D721Med (cell line): ENCODE measurements at regions not wholly inside any gene's neighbourhood (a gene's known extent, or its start where the extent isn't known, plus 50 kb on each side); places are given as distances from the start of the nearest gene placed in this dataset.
"Not testable (repeated sequence)": the region's sequence is repeated elsewhere in the genome, so short reads cannot be mapped to it uniquely, and the experiment has no call there.

Experiments
- DNase-seq: peaks from one replicate; pipeline ENCODE4 v3.0.0; 2011; ENCODE audit warnings: low spot score; ENCODE audit not compliant: insufficient read length
- FAIRE-seq: peaks from 2 replicates; lab custom pipeline; 2011; peaks lifted over from hg19 to GRCh38; lab: Jason Lieb, UNC
- TF ChIP-seq, protein P1 (sequence below): IDR thresholded peaks from 2 replicates; pipeline ENCODE4 v1.5.1; 2012; ENCODE audit warnings: mild to moderate bottlenecking, control low read depth; ENCODE audit not compliant: insufficient read depth; ENCODE audit errors: missing control alignments

DNA sequence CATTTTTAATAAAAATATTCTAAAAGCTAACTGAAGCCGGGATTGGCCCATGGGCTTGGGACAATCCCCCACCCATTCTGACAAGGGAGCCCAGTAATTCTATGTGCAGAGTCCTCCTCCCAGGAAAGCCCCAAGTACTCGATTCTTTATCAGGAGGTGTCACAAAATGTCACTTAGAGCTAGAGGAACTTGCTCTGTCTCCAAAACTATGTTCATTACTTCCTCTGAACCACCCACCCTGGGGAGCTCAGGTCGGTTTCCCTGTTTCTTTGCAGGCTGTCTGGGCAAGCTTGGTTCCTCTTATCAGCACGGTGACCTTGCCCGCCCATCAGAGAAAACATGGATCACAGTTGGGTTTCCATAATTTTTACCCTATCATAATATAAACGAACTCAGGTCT lies 430.6 kb upstream of the ID2 start:
- TF ChIP-seq, protein P1, sequence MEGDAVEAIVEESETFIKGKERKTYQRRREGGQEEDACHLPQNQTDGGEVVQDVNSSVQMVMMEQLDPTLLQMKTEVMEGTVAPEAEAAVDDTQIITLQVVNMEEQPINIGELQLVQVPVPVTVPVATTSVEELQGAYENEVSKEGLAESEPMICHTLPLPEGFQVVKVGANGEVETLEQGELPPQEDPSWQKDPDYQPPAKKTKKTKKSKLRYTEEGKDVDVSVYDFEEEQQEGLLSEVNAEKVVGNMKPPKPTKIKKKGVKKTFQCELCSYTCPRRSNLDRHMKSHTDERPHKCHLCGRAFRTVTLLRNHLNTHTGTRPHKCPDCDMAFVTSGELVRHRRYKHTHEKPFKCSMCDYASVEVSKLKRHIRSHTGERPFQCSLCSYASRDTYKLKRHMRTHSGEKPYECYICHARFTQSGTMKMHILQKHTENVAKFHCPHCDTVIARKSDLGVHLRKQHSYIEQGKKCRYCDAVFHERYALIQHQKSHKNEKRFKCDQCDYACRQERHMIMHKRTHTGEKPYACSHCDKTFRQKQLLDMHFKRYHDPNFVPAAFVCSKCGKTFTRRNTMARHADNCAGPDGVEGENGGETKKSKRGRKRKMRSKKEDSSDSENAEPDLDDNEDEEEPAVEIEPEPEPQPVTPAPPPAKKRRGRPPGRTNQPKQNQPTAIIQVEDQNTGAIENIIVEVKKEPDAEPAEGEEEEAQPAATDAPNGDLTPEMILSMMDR, result no peak
- DNase-seq (no peak), FAIRE-seq (no peak)

DNA sequence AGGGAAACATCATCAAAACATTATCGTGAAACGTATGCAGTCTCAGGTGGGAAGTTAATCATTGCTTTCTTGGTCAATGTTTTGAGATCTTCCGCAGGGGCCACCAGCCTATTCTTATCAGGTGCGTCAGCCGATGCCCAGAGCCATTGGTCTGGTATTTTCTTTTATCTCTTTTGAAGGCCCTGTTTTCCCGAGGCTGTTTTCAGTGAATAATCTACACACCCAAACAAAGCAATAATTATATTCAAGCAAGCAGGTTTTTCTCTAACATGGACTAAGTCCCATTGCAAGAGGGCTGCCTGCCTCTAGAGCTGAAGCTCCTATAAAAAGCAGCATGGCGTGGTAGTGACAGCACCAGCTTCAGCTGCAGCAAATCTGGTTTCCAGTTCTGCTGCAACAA lies 430.0 kb upstream of the ID2 start:
- no peak for DNase-seq
- TF ChIP-seq, protein P1, result no peak
- no peak for FAIRE-seq

DNA sequence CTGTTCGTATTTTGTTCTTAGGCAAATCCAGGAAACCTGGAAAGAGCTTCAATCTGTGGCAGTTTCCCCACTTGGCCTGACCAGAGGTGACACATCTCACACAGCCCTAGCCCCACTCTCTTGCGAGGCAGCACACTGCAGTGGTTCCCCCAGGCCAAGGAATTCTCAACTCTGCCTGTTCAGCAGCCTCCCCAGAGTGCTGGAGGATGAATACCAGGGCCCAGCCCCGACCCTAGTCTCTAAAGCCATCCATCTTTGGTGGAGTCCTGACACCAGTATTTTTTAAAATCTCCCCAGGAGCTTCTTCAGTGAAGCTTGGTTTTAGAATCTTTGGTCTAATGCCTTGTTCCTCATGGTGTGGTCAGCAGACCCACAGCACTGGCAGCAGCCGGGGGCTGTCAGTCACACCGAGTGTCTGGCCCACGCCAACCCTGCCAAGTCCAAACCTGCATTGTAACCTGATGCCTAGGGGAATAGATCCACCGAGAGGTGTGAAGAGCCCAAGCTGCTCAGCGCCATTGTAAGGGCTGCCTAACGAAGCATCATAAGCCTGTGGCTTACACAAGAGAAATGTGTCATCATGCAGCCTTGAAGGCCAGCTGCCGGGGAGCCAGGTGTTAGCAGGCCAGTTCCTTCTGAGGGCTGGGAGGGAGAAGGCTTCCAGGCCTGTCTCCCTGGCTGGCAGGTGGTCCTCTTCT lies 428.7 kb upstream of the ID2 start:
- FAIRE-seq, result no peak
- no peak for DNase-seq
- TF ChIP-seq, protein P1, result no peak

DNA sequence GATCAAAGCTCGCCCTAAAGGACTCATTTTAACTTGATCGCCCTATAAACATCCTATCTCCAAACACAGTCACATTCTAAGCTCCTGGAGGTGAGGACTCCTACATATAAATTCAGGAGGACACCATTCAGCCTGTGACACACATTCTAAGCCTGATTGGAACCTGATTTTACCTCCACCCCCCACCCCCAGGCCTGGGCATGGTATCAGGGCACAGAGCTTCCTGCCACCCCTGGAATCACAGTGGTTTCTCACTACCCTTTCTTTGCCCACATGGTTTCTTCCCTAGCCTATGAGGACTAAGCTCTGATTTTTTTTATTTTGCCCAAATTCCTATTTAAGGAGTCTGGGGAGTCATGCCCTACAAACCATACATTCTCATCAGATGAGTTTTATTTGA lies 428.1 kb upstream of the ID2 start:
- no peak for FAIRE-seq
- TF ChIP-seq, protein P1, result no peak
- no peak for DNase-seq

DNA sequence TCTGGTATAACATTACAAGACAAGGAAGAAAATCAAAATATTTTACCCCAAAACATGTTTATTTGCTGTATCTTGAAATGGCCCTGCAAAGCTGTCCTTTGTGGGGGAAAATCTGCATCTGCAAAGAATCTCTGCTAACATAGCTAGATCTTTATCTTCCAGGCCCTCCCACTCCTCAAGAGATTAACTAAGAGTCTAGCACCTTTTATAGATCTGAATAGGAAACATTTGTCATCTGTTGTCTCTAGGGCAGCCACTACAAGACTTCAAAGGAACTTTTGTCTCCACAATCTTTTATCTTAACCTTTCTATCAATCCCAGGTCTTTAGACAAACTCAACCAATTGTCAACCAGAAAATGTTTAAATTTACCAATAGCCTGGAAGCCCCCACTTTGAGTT lies 427.6 kb upstream of the ID2 start:
- FAIRE-seq, DNase-seq: not testable (repeated sequence)

DNA sequence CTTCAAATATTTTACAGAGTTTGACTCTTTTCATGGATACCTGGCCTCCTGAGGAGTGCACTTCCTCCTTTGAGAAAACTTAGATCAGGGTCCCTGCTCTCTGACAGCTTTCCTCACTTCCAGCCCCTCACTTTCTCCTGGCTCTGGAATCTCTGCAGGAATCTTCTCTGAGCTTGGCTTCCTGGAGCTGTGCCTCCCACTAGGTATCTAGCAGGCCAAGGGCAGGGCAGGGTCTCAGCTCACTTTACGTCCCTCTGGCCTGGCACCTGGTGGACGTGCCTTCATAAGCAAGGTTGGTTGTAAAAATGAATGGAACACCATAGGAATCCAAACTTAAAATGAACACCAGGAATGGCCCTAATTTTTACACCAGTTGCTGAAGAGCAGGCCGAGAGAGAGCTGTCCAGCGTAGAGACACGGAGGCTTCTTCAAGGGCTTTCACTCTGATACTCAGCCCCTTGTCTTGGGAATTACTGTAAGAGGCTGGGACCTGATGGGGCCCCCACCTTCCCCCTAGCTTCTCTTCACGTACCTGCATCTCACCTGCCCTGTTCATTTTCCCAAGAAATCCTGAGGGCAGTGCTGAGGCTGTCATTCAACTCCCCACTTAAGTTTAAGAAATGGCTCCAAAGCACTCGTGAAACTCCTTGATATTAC lies 426.9 kb upstream of the ID2 start:
- TF ChIP-seq, protein P1, result no peak
- DNase-seq, result no peak
- FAIRE-seq, result no peak

DNA sequence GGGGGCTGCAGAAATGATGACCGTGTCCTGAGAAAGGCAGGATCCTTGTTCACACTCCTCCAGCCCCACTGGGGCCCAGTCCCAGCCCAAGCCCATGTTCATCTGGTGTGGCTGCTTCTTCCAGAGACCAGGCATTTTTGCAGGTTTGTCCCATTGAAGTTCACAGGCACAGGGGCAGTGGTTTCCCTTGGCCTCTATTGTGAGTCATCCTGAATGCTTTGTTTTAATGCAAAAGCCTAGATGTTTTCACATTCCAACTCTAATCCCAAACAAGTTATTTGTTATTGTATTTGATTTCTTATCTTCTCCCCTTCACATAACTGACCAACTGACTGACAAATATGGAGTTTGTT lies 426.4 kb upstream of the ID2 start:
- FAIRE-seq (no peak), DNase-seq (no peak)
- TF ChIP-seq, protein P1, result no peak
